Endothelial cell of umbilical vein (primary cell): ENCODE measurements at regions not wholly inside any gene's neighbourhood (a gene's known extent, or its start where the extent isn't known, plus 50 kb on each side); places are given as distances from the start of the nearest gene placed in this dataset.

ENCODE experiments used
- BruUV-seq: library from RNA; stranded (reverse); fragments of 400-500 nt; replicated peaks from 2 replicates; lab custom pipeline; 2021; lab: Mats Ljungman, UMichigan
- CTCF ChIA-PET: fragments of 300-600, 350-600 bp; sonication (Branson Sonifier 250); formaldehyde crosslinking; loops from one replicate; lab custom pipeline; 2021; ENCODE audit warnings: antibody characterized with exemption, inconsistent platforms; lab: Charles Lee
- POLR2A ChIA-PET: fragments of 300-600, 350-600 bp; sonication (Branson Sonifier 250); formaldehyde crosslinking; loops from one replicate; lab custom pipeline; 2021; ENCODE audit warnings: antibody characterized with exemption, inconsistent platforms; lab: Charles Lee
- DNase-seq: peaks from one replicate; pipeline ENCODE4 v3.0.0-alpha.2; 2011; ENCODE audit warnings: low read depth, low spot score
- FAIRE-seq: peaks from 2 replicates; lab custom pipeline; 2011; peaks lifted over from hg19 to GRCh38; lab: Jason Lieb, UNC
- H2AFZ ChIP-seq: 2 replicates; pipeline ENCODE4 v1.6.0; 2012; ENCODE audit warnings: low read depth, low read length, control low read depth, inconsistent platforms
- H3K27ac ChIP-seq: 2 replicates; pipeline ENCODE4 v1.5.1; 2011; ENCODE audit warnings: low read depth, mild to moderate bottlenecking, control low read depth, low read length, moderate library complexity; ENCODE audit not compliant: insufficient read depth
- H3K27me3 ChIP-seq, 2 experiments: 2 replicates each; pipeline versions ENCODE4 v1.6.0 to v1.6.1; 2011; ENCODE audit warnings: low read length in 2 of 2, mixed read lengths in 1 of 2; ENCODE audit not compliant: control insufficient read depth in 2 of 2, insufficient read depth in 2 of 2
- H3K36me3 ChIP-seq, 2 experiments: 2 replicates in 1 of 2; 3 replicates in 1 of 2; pipeline ENCODE4 v1.5.1; 2011; ENCODE audit warnings: low read length in 2 of 2, mild to moderate bottlenecking in 1 of 2, moderate library complexity in 1 of 2; ENCODE audit not compliant: control insufficient read depth in 2 of 2, insufficient read depth in 2 of 2; ENCODE audit errors: extremely low read depth in 1 of 2
- H3K4me1 ChIP-seq: 3 replicates; pipeline ENCODE4 v1.5.1; 2011; ENCODE audit warnings: mild to moderate bottlenecking, low read length; ENCODE audit not compliant: control insufficient read depth, insufficient read depth; ENCODE audit errors: extremely low read depth
- H3K4me2 ChIP-seq: 2 replicates; pipeline ENCODE4 v1.6.1; 2011; ENCODE audit warnings: low read length, control low read depth, mixed read lengths; ENCODE audit not compliant: insufficient read depth
- H3K4me3 ChIP-seq, 3 experiments: fragments of 200-600 bp in 1 of 3; sonication (generic), shearing (Covaris generic) in 1 of 3; replicated peaks in 1 of 3; 2 replicates each; pipeline ENCODE4 v1.5.1; 2011 to 2016; ENCODE audit warnings: control low read depth in 3 of 3, low read length in 3 of 3, mild to moderate bottlenecking in 2 of 3, inconsistent platforms in 1 of 3, low read depth in 1 of 3, moderate library complexity in 1 of 3; ENCODE audit not compliant: insufficient read depth in 1 of 3
- H3K79me2 ChIP-seq: 2 replicates; pipeline ENCODE4 v1.6.0; 2012; ENCODE audit warnings: low read length, inconsistent platforms; ENCODE audit not compliant: control insufficient read depth, insufficient read depth
- H3K9ac ChIP-seq: replicated peaks from 2 replicates; pipeline ENCODE3; 2011; ENCODE audit warnings: low read length, control low read depth; ENCODE audit not compliant: insufficient read depth; ENCODE audit errors: extremely low read depth
- H3K9me1 ChIP-seq: replicated peaks from 3 replicates; pipeline ENCODE4 v1.6.0; 2011; ENCODE audit warnings: mild to moderate bottlenecking, low read length; ENCODE audit not compliant: control insufficient read depth, insufficient read depth; ENCODE audit errors: extremely low read depth
- H3K9me3 ChIP-seq: replicated peaks from 2 replicates; pipeline ENCODE4 v1.5.1; 2012; ENCODE audit warnings: low read length, inconsistent platforms; ENCODE audit not compliant: control insufficient read depth, insufficient read depth
- H4K20me1 ChIP-seq: replicated peaks from 2 replicates; pipeline ENCODE3; 2011; ENCODE audit warnings: mild to moderate bottlenecking, low read length; ENCODE audit not compliant: control insufficient read depth, insufficient read depth; ENCODE audit errors: extremely low read depth
- EZH2 ChIP-seq: IDR thresholded peaks from 2 replicates; pipeline ENCODE4 v1.6.1; 2012; ENCODE audit warnings: borderline replicate concordance, low read depth, mild to moderate bottlenecking, moderate library complexity, low read length, inconsistent platforms; ENCODE audit not compliant: severe bottlenecking
- FOS ChIP-seq: IDR thresholded peaks from 2 replicates; pipeline ENCODE4 v1.6.1; 2011; ENCODE audit warnings: mild to moderate bottlenecking, low read length, moderate library complexity, borderline replicate concordance; ENCODE audit not compliant: insufficient read depth
- GATA2 ChIP-seq: IDR thresholded peaks from 2 replicates; pipeline ENCODE4 v1.7.0; 2011; ENCODE audit warnings: low read depth, mild to moderate bottlenecking, moderate library complexity, mixed read lengths, low read length; ENCODE audit not compliant: insufficient read length, insufficient read depth
- JUN ChIP-seq: IDR thresholded peaks from 2 replicates; pipeline ENCODE4 v1.6.1; 2011; ENCODE audit warnings: borderline replicate concordance, low read depth; ENCODE audit not compliant: insufficient read length, insufficient read depth
- MYC ChIP-seq: IDR thresholded peaks from one replicate; pipeline ENCODE4 v1.6.1; 2011; ENCODE audit warnings: mild to moderate bottlenecking, low read depth, low read length
- POLR2A ChIP-seq: IDR thresholded peaks from 2 replicates; pipeline ENCODE4 v1.6.1; 2012; ENCODE audit warnings: low read depth, mild to moderate bottlenecking, control low read depth, low read length
- POLR2AphosphoS5 ChIP-seq: IDR thresholded peaks from 2 replicates; pipeline ENCODE4 v1.6.1; 2012; ENCODE audit warnings: low read depth, mild to moderate bottlenecking, control low read depth, low read length, moderate library complexity; ENCODE audit not compliant: insufficient read depth
- dilution Hi-C: fragments of 300-500 bp; cut with MboI; formaldehyde crosslinking; loops from one replicate; pipeline ENCODE4 v1.15.0; 2019; ENCODE audit warnings: low sequenced_read_pairs; ENCODE audit not compliant: extremely low pct_ligation_motif_present
- intact Hi-C: fragments of 100-400 bp; cut with micrococcal nuclease; formaldehyde crosslinking; loops from one replicate; pipeline ENCODE4 v1.10.0; 2022
- TF ChIP-seq, protein P1 (sequence below): IDR thresholded peaks from 2 replicates; pipeline ENCODE4 v1.6.1; 2011; ENCODE audit not compliant: insufficient read depth, insufficient read length
- TF ChIP-seq, protein P2 (sequence below), 2 donors: IDR thresholded peaks; 1 replicate in 1 of 2; 2 replicates in 1 of 2; pipeline ENCODE4 v1.5.1; 2011; ENCODE audit warnings: low read length in 2 of 2, mild to moderate bottlenecking in 2 of 2, moderate library complexity in 2 of 2, control low read depth in 1 of 2, inconsistent platforms in 1 of 2, low read depth in 1 of 2; ENCODE audit not compliant: insufficient read depth in 1 of 2; ENCODE audit errors: extremely low read depth in 1 of 2

DNA sequence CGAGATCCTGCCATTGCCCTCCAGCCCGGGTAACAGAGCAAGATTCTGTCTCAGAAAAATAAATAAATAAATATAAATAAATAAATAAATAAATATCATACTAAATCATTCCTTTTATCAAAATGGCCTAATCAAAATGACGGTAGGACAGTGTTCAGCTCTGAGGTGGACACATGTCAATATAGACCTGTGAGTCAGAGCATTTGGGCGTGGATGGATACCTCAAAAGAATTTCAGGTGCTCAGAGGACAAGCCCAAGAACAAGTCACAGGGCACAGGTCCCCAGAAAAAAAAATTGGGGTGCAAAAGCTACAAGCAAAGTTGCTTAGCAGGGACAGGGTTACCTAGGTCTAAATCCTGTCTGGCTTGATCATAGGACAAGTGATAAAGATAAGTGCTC is 204.7 kb upstream of the HS3ST1 start:
- TF ChIP-seq GATA2 = no peak
- TF ChIP-seq FOS = no peak
- TF ChIP-seq MYC = no peak
- no peak for TF ChIP-seq EZH2
- no peak for TF ChIP-seq POLR2A
- TF ChIP-seq, protein P1, sequence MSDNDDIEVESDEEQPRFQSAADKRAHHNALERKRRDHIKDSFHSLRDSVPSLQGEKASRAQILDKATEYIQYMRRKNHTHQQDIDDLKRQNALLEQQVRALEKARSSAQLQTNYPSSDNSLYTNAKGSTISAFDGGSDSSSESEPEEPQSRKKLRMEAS = no peak
- TF ChIP-seq, protein P2, sequence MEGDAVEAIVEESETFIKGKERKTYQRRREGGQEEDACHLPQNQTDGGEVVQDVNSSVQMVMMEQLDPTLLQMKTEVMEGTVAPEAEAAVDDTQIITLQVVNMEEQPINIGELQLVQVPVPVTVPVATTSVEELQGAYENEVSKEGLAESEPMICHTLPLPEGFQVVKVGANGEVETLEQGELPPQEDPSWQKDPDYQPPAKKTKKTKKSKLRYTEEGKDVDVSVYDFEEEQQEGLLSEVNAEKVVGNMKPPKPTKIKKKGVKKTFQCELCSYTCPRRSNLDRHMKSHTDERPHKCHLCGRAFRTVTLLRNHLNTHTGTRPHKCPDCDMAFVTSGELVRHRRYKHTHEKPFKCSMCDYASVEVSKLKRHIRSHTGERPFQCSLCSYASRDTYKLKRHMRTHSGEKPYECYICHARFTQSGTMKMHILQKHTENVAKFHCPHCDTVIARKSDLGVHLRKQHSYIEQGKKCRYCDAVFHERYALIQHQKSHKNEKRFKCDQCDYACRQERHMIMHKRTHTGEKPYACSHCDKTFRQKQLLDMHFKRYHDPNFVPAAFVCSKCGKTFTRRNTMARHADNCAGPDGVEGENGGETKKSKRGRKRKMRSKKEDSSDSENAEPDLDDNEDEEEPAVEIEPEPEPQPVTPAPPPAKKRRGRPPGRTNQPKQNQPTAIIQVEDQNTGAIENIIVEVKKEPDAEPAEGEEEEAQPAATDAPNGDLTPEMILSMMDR (IDR thresholded peaks at IDR 0.05; ENCODE audit: extremely low read depth in 1 of 2, insufficient read depth in 1 of 2, low read depth in 1 of 2, low read length in 2 of 2) = no peak
- TF ChIP-seq JUN = no peak
- no peak for TF ChIP-seq POLR2AphosphoS5
- BruUV-seq = no TSS peak
- ChIA-PET CTCF (interaction anchor here (0.8 kb wide), 1 partner anchor 205 kb away, joined by 3 read pairs; the partner anchor contains the start of gene HS3ST1), POLR2A (interaction anchor here (1.2 kb wide), 1 partner anchor 90 kb away, joined by 6 read pairs; no protein-coding TSS in a partner anchor)
- Histone ChIP-seq H3K4me3 (no peak overlapping the region), H3K9ac (no peak overlapping the region), H3K4me2 (no peak overlapping the region), H2AFZ (no peak overlapping the region), H4K20me1 (no peaks in the 10 kb centered on the region), H3K27ac (no peak overlapping the region), H3K79me2 (no peaks in the 10 kb centered on the region), H3K4me1 (peaks cover 4% of the 10 kb centered on the region), H3K27me3 (no peaks in the 10 kb centered on the region), H3K36me3 (no peaks in the 10 kb centered on the region), H3K9me3 (no peaks in the 10 kb centered on the region), H3K9me1 (no peaks in the 10 kb centered on the region)
- no peak for DNase-seq
- dilution Hi-C loops = no loop called here
- no peak for FAIRE-seq
- intact Hi-C loops = no loop called here
